ENCODE measurements at regions not wholly inside any gene's neighbourhood (a gene's known extent, or its start where the extent isn't known, plus 50 kb on each side); places are given as distances from the start of the nearest gene placed in this dataset.

DNA sequence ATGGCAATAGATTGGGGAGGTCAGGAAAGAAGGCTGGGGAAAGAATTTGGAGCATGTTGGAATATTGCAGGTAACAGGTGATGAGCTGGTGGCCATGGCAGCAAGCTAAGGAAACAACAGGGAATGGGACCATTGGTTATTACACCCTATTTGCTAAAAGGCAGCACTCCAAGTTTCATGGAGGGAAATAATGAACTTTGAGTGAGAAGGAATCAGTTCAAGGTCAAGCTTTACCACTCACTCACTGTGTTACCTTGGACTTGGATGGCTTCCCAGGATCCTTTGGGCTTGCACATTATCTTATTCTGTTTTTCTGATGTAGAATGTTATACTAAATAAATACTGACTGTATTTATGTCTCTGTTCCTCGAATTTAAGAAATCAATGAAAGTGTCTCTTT lies 792.8 kb upstream of the CDH8 start:
- H3K4me1 ChIP-seq, result no peaks in the 10 kb centered on the region
- DNase-seq, result no peak
- in situ Hi-C loops (cut with MboI; ENCODE audit: low pct_ligation_motif_present in 1 of 4, low pct_unique_long_range_greater_than_20kb in 1 of 4, low sequenced_read_pairs in 3 of 4) (no loop called here), intact Hi-C loops (cut with DNase I; ENCODE audit: low total_unique reads) (no loop called here)
- no peaks in the 10 kb centered on the region for H3K27me3 ChIP-seq
- H3K27ac ChIP-seq, result no peak overlapping the region
- no peak for TF ChIP-seq CTCF (IDR thresholded peaks at IDR 0.05)
- TF ChIP-seq EP300 (IDR thresholded peaks at IDR 0.05; ENCODE audit: low read depth), result no peak
- no peak for TF ChIP-seq POLR2AphosphoS5 (IDR thresholded peaks at IDR 0.05)
- no peak for TF ChIP-seq POLR2A (IDR thresholded peaks at IDR 0.05)
- no peaks in the 10 kb centered on the region for H3K9me3 ChIP-seq
- WGBS, 2 donors (ENCODE audit: low coverage in 1 of 2), result 36 to 44% methylated on average over 1 of the region's 1 CpG
- H3K4me3 ChIP-seq, result no peak overlapping the region
- H3K36me3 ChIP-seq, result no peaks in the 10 kb centered on the region

GRCh38 chr16:62821824-62822223 lies 785.6 kb upstream of the CDH8 start:
- 87 to 93% methylated on average over 1 to 2 of the region's 2 CpGs for WGBS, 2 donors (ENCODE audit: low coverage in 1 of 2)
- in situ Hi-C loops (cut with MboI; ENCODE audit: low pct_ligation_motif_present in 1 of 4, low pct_unique_long_range_greater_than_20kb in 1 of 4, low sequenced_read_pairs in 3 of 4) (no loop called here), intact Hi-C loops (cut with DNase I; ENCODE audit: low total_unique reads) (no loop called here)
- H3K27ac ChIP-seq, result no peak overlapping the region
- H3K4me3 ChIP-seq, result no peak overlapping the region
- H3K27me3 ChIP-seq, result no peaks in the 10 kb centered on the region
- H3K36me3 ChIP-seq, result no peaks in the 10 kb centered on the region
- no peak for DNase-seq
- no peaks in the 10 kb centered on the region for H3K4me1 ChIP-seq
- no peaks in the 10 kb centered on the region for H3K9me3 ChIP-seq
- TF ChIP-seq POLR2AphosphoS5 (IDR thresholded peaks at IDR 0.05), result no peak
- TF ChIP-seq CTCF (IDR thresholded peaks at IDR 0.05), result no peak
- no peak for TF ChIP-seq POLR2A (IDR thresholded peaks at IDR 0.05)
- no peak for TF ChIP-seq EP300 (IDR thresholded peaks at IDR 0.05; ENCODE audit: low read depth)

DNA sequence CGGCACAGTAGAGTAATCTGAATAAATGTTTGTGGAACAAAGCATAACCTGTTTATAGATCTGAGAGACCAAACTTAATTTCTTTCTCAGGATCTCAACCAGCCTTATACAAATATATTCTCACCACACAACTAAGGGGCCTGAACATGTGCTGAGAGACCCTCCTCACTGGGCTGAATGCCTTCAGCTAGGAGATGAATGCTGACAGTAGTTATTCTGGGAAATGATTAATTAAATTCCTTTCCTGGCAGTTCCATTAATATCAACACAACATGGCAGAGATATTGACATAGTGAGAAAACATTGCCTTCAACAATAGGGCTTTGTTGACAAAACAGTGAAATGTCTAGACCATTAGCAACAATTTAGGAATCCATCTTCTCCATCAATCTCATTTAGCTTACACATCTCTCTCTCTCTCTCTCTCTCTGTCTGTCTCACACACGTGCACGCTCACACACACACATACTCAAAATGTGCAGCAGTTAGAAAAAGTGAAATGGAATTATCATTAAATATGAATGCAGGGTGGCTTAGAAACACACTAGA lies 780.8 kb upstream of the CDH8 start:
- Histone ChIP-seq H3K27me3 (no peaks in the 10 kb centered on the region), H3K4me1 (no peaks in the 10 kb centered on the region), H3K9me3 (no peaks in the 10 kb centered on the region), H3K4me3 (no peak overlapping the region), H3K27ac (no peak overlapping the region), H3K36me3 (no peaks in the 10 kb centered on the region)
- TF ChIP-seq EP300 (IDR thresholded peaks at IDR 0.05; ENCODE audit: low read depth), result no peak
- no peak for TF ChIP-seq POLR2AphosphoS5 (IDR thresholded peaks at IDR 0.05)
- no peak for TF ChIP-seq POLR2A (IDR thresholded peaks at IDR 0.05)
- TF ChIP-seq CTCF (IDR thresholded peaks at IDR 0.05), result no peak
- no peak for DNase-seq
- in situ Hi-C loops (cut with MboI; ENCODE audit: low pct_ligation_motif_present in 1 of 4, low pct_unique_long_range_greater_than_20kb in 1 of 4, low sequenced_read_pairs in 3 of 4), result no loop called here
- intact Hi-C loops (cut with DNase I; ENCODE audit: low total_unique reads), result no loop called here
- 79 to 100% methylated on average over 1 to 3 of the region's 3 CpGs for WGBS, 2 donors (ENCODE audit: low coverage in 1 of 2)

- no peak for DNase-seq
- TF ChIP-seq CTCF (IDR thresholded peaks at IDR 0.05), result no peak
- no peak for TF ChIP-seq POLR2AphosphoS5 (IDR thresholded peaks at IDR 0.05)
- no peak for TF ChIP-seq EP300 (IDR thresholded peaks at IDR 0.05; ENCODE audit: low read depth)
- no peak for TF ChIP-seq POLR2A (IDR thresholded peaks at IDR 0.05)
These were observed 778.7 kb upstream of the CDH8 start for GRCh38 chr16:62814891-62815290.

More at GRCh38 chr16:62814891-62815290, 778.7 kb upstream of the CDH8 start:
- in situ Hi-C loops (cut with MboI; ENCODE audit: low pct_ligation_motif_present in 1 of 4, low pct_unique_long_range_greater_than_20kb in 1 of 4, low sequenced_read_pairs in 3 of 4) (no loop called here), intact Hi-C loops (cut with DNase I; ENCODE audit: low total_unique reads) (no loop called here)
- no peaks in the 10 kb centered on the region for H3K27me3 ChIP-seq
- H3K4me3 ChIP-seq, result no peak overlapping the region
- peaks cover 0 to 5% of the 10 kb centered on the region in 2 donors for H3K9me3 ChIP-seq
- H3K36me3 ChIP-seq, result no peaks in the 10 kb centered on the region
- H3K4me1 ChIP-seq, result no peaks in the 10 kb centered on the region
- H3K27ac ChIP-seq, result no peak overlapping the region
- 61 to 73% methylated on average over 2 of the region's 2 CpGs for WGBS, 2 donors (ENCODE audit: low coverage in 1 of 2)

All from transverse colon (tissue), 4 donors.